GM23248 (cell line): ENCODE measurements at regions not wholly inside any gene's neighbourhood (a gene's known extent, or its start where the extent isn't known, plus 50 kb on each side); places are given as distances from the start of the nearest gene placed in this dataset.

Experiments used
- DNase-seq: peaks from one replicate; pipeline ENCODE4 v3.0.0-alpha.2; 2015
- H2AFZ ChIP-seq: fragments of 200-600 bp; sonication (generic); 2 replicates; pipeline ENCODE4 v1.6.1; 2016; ENCODE audit warnings: antibody characterized with exemption
- H3F3A ChIP-seq: fragments of 200-600 bp; sonication (generic); 2 replicates; pipeline ENCODE4 v1.6.1; 2016; ENCODE audit warnings: mild to moderate bottlenecking, antibody characterized with exemption, mixed run types; ENCODE audit not compliant: insufficient read depth
- H3K27ac ChIP-seq: fragments of 200-600 bp; sonication (generic); 2 replicates; pipeline ENCODE4 v1.5.1; 2016; ENCODE audit warnings: mild to moderate bottlenecking
- H3K27me3 ChIP-seq: fragments of 200-600 bp; sonication (generic); replicated peaks from 2 replicates; pipeline ENCODE4 v1.6.1; 2016; ENCODE audit warnings: mild to moderate bottlenecking; ENCODE audit not compliant: insufficient read depth
- H3K36me3 ChIP-seq: fragments of 200-600 bp; sonication (generic); 2 replicates; pipeline ENCODE4 v1.6.1; 2016; ENCODE audit warnings: low read depth, mild to moderate bottlenecking
- H3K4me1 ChIP-seq: fragments of 200-600 bp; sonication (generic); 2 replicates; pipeline ENCODE4 v1.6.1; 2016; ENCODE audit warnings: mild to moderate bottlenecking; ENCODE audit not compliant: insufficient read depth
- H3K4me2 ChIP-seq: fragments of 200-600 bp; sonication (generic); one replicate; pipeline ENCODE4 v1.6.1; 2016; ENCODE audit warnings: mild to moderate bottlenecking; ENCODE audit not compliant: unreplicated experiment
- H3K4me3 ChIP-seq: fragments of 200-600 bp; sonication (generic); 2 replicates; pipeline ENCODE4 v1.5.1; 2016; ENCODE audit warnings: mild to moderate bottlenecking
- H3K79me2 ChIP-seq: fragments of 200-600 bp; sonication (generic); 2 replicates; pipeline ENCODE4 v1.6.1; 2016; ENCODE audit warnings: mild to moderate bottlenecking; ENCODE audit not compliant: insufficient read depth
- H3K9ac ChIP-seq: fragments of 200-600 bp; sonication (generic); 2 replicates; pipeline ENCODE4 v1.6.1; 2016; ENCODE audit warnings: mild to moderate bottlenecking
- H3K9me2 ChIP-seq: fragments of 200-600 bp; sonication (generic); 2 replicates; pipeline ENCODE4 v1.6.1; 2016; ENCODE audit warnings: mixed run types, mild to moderate bottlenecking, moderate library complexity; ENCODE audit not compliant: insufficient read depth
- H3K9me3 ChIP-seq: fragments of 200-600 bp; sonication (generic); one replicate; pipeline ENCODE4 v1.6.1; 2017; ENCODE audit warnings: low read depth
- H4K20me1 ChIP-seq: fragments of 200-600 bp; sonication (generic); 2 replicates; pipeline ENCODE4 v1.6.0; 2016; ENCODE audit not compliant: insufficient read depth
- EZH2 ChIP-seq: fragments of 200-600 bp; sonication (generic); IDR thresholded peaks from 2 replicates; pipeline ENCODE4 v1.6.1; 2018; ENCODE audit warnings: antibody characterized with exemption, mild to moderate bottlenecking; ENCODE audit not compliant: insufficient read depth, poor library complexity, severe bottlenecking
- EZH2phosphoT487 ChIP-seq: fragments of 200-600 bp; sonication (generic); IDR thresholded peaks from 2 replicates; pipeline ENCODE4 v1.6.1; 2018; ENCODE audit warnings: antibody characterized with exemption, moderate library complexity, mild to moderate bottlenecking, low read depth; ENCODE audit not compliant: insufficient read depth
- WGBS, 2 experiments: methylation state at CpG; one replicate each; pipeline ENCODE4 v1.1.6; 2015 to 2017; ENCODE audit warnings: low lambda C conversion rate in 2 of 2, low coverage in 1 of 2; ENCODE audit errors: missing lambda C conversion rate in 2 of 2; 5-methylcytosine and 5-hydroxymethylcytosine counted together
- in situ Hi-C: fragments of 300-500 bp; cut with MboI; formaldehyde crosslinking; loops from 2 replicates; pipeline ENCODE4 v1.15.0; 2020

GRCh38 chr9:28365020-28365640 lies 791.8 kb upstream of the C9orf72 start:
- Histone ChIP-seq H3K79me2 (no peaks in the 10 kb centered on the region), H4K20me1 (no peaks in the 10 kb centered on the region), H3K36me3 (no peaks in the 10 kb centered on the region), H3K9ac (no peak overlapping the region), H3K4me2 (no peak overlapping the region), H3K4me3 (no peak overlapping the region), H3K4me1 (no peaks in the 10 kb centered on the region), H3K9me2 (no peaks in the 10 kb centered on the region), H3K27ac (no peak overlapping the region), H3K9me3 (no peaks in the 10 kb centered on the region), H3K27me3 (no peaks in the 10 kb centered on the region), H2AFZ (no peak overlapping the region), H3F3A (no peaks in the 10 kb centered on the region)
- DNase-seq, result peak; percentile 4
- TF ChIP-seq EZH2phosphoT487 (no peak), EZH2 (no peak)
- WGBS, 2 experiments, result 26 to 39% methylated on average over 6 of the region's 6 CpGs
- in situ Hi-C loops, result no loop called here

GRCh38 chr9:28365728-28366127 lies 792.4 kb upstream of the C9orf72 start:
- in situ Hi-C loops, result no loop called here
- no peaks in the 10 kb centered on the region for H4K20me1 ChIP-seq
- peak; percentile 39 for DNase-seq
- no peaks in the 10 kb centered on the region for H3K79me2 ChIP-seq
- H2AFZ ChIP-seq, result no peak overlapping the region
- H3K4me2 ChIP-seq, result no peak overlapping the region
- no peaks in the 10 kb centered on the region for H3K4me1 ChIP-seq
- no peaks in the 10 kb centered on the region for H3K9me3 ChIP-seq
- no peaks in the 10 kb centered on the region for H3K27me3 ChIP-seq
- no peak for TF ChIP-seq EZH2
- TF ChIP-seq EZH2phosphoT487, result no peak
- no peaks in the 10 kb centered on the region for H3F3A ChIP-seq
- no peaks in the 10 kb centered on the region for H3K9me2 ChIP-seq
- H3K36me3 ChIP-seq, result no peaks in the 10 kb centered on the region
- H3K9ac ChIP-seq, result no peak overlapping the region
- H3K4me3 ChIP-seq, result no peak overlapping the region
- no peak overlapping the region for H3K27ac ChIP-seq
- 47 to 60% methylated on average over 2 of the region's 2 CpGs for WGBS, 2 experiments

GRCh38 chr9:28378231-28378630 lies 805.0 kb upstream of the C9orf72 start:
- no peaks in the 10 kb centered on the region for H3F3A ChIP-seq
- H3K36me3 ChIP-seq, result no peaks in the 10 kb centered on the region
- no peak overlapping the region for H3K9ac ChIP-seq
- no peak overlapping the region for H2AFZ ChIP-seq
- no peaks in the 10 kb centered on the region for H3K4me1 ChIP-seq
- in situ Hi-C loops, result no loop called here
- H4K20me1 ChIP-seq, result no peaks in the 10 kb centered on the region
- H3K4me3 ChIP-seq, result no peak overlapping the region
- no peak overlapping the region for H3K27ac ChIP-seq
- no peak overlapping the region for H3K4me2 ChIP-seq
- H3K27me3 ChIP-seq, result no peaks in the 10 kb centered on the region
- H3K79me2 ChIP-seq, result no peaks in the 10 kb centered on the region
- no peaks in the 10 kb centered on the region for H3K9me3 ChIP-seq
- DNase-seq, result no peak
- no peaks in the 10 kb centered on the region for H3K9me2 ChIP-seq
- TF ChIP-seq EZH2 (no peak), EZH2phosphoT487 (no peak)
- WGBS, 2 experiments, result 47 to 50% methylated on average over 1 of the region's 1 CpG

GRCh38 chr9:28379082-28379481 lies 805.8 kb upstream of the C9orf72 start:
- H3K9ac ChIP-seq, result no peak overlapping the region
- H3K79me2 ChIP-seq, result no peaks in the 10 kb centered on the region
- H3K9me3 ChIP-seq, result no peaks in the 10 kb centered on the region
- H3K9me2 ChIP-seq, result no peaks in the 10 kb centered on the region
- no peak overlapping the region for H2AFZ ChIP-seq
- TF ChIP-seq EZH2phosphoT487 (no peak), EZH2 (no peak)
- H3K36me3 ChIP-seq, result no peaks in the 10 kb centered on the region
- H3K27ac ChIP-seq, result no peak overlapping the region
- in situ Hi-C loops, result no loop called here
- no peak overlapping the region for H3K4me2 ChIP-seq
- no peaks in the 10 kb centered on the region for H3K4me1 ChIP-seq
- H3F3A ChIP-seq, result no peaks in the 10 kb centered on the region
- no peak overlapping the region for H3K4me3 ChIP-seq
- DNase-seq, result no peak
- no peaks in the 10 kb centered on the region for H3K27me3 ChIP-seq
- no peaks in the 10 kb centered on the region for H4K20me1 ChIP-seq

GRCh38 chr9:28389411-28389810 lies 816.1 kb upstream of the C9orf72 start:
- Histone ChIP-seq H3K27ac (no peak overlapping the region), H3K4me3 (no peak overlapping the region), H3K9ac (no peak overlapping the region), H3K9me3 (no peaks in the 10 kb centered on the region), H2AFZ (no peak overlapping the region), H4K20me1 (no peaks in the 10 kb centered on the region), H3K79me2 (no peaks in the 10 kb centered on the region), H3F3A (no peaks in the 10 kb centered on the region), H3K27me3 (no peaks in the 10 kb centered on the region), H3K4me2 (no peak overlapping the region), H3K36me3 (no peaks in the 10 kb centered on the region), H3K9me2 (no peaks in the 10 kb centered on the region), H3K4me1 (no peaks in the 10 kb centered on the region)
- 19 to 23% methylated on average over 3 of the region's 3 CpGs for WGBS, 2 experiments
- no peak for DNase-seq
- in situ Hi-C loops, result no loop called here
- TF ChIP-seq EZH2phosphoT487 (no peak), EZH2 (no peak)
